ENCODE measurements at regions not wholly inside any gene's neighbourhood (a gene's known extent, or its start where the extent isn't known, plus 50 kb on each side); places are given as distances from the start of the nearest gene placed in this dataset.
"Not testable (repeated sequence)": the region's sequence is repeated elsewhere in the genome, so short reads cannot be mapped to it uniquely, and the experiment has no call there.

GRCh38 chr7:142668495-142668894 lies 80.8 kb upstream of the PRSS1 start:
- H3K4me3 ChIP-seq (ENCODE audit: low read length), result no peak overlapping the region
- no peak overlapping the region for H3K9ac ChIP-seq (ENCODE audit: low read length)
- no peaks in the 10 kb centered on the region for H3K4me1 ChIP-seq (ENCODE audit: control insufficient read depth, insufficient read depth, low read length)
- H3K9me3 ChIP-seq (ENCODE audit: control insufficient read depth, low read length), result no peaks in the 10 kb centered on the region
- no peaks in the 10 kb centered on the region for H3K36me3 ChIP-seq (ENCODE audit: control insufficient read depth, insufficient read depth, low read length)
- H3K27me3 ChIP-seq (ENCODE audit: control insufficient read depth, insufficient read depth, low read length), result no peaks in the 10 kb centered on the region

DNA sequence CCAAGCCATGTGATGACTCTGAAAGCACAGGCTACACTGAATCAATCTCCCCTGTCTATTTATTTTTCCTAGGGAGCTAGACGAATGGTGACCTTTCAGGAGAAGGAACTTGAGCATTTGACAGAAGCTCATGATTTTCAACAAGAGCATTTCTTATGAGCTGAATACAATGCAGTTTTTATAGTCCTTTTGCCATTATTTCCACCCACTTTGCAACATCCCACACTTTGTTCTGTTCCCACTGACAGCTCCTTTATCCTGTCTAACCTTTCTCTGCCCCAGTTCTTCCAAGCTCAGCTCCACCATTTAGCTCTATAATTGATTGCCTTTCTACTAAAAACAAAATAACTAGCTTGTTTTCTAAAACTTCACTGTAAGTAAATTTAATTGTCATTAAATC lies 91.9 kb upstream of the PRSS1 start:
- H3K9me3 ChIP-seq (ENCODE audit: control insufficient read depth, low read length), result no peaks in the 10 kb centered on the region
- no peaks in the 10 kb centered on the region for H3K36me3 ChIP-seq (ENCODE audit: control insufficient read depth, insufficient read depth, low read length)
- H3K27me3 ChIP-seq (ENCODE audit: control insufficient read depth, insufficient read depth, low read length), result no peaks in the 10 kb centered on the region
- no peak overlapping the region for H3K9ac ChIP-seq (ENCODE audit: low read length)
- H3K4me1 ChIP-seq (ENCODE audit: control insufficient read depth, insufficient read depth, low read length), result no peaks in the 10 kb centered on the region
- H3K4me3 ChIP-seq (ENCODE audit: low read length), result no peak overlapping the region

GRCh38 chr7:142654398-142654797 lies 94.9 kb upstream of the PRSS1 start:
- no peak overlapping the region for H3K9ac ChIP-seq (ENCODE audit: low read length)
- no peaks in the 10 kb centered on the region for H3K4me1 ChIP-seq (ENCODE audit: control insufficient read depth, insufficient read depth, low read length)
- H3K9me3 ChIP-seq (ENCODE audit: control insufficient read depth, low read length), result no peaks in the 10 kb centered on the region

DNA sequence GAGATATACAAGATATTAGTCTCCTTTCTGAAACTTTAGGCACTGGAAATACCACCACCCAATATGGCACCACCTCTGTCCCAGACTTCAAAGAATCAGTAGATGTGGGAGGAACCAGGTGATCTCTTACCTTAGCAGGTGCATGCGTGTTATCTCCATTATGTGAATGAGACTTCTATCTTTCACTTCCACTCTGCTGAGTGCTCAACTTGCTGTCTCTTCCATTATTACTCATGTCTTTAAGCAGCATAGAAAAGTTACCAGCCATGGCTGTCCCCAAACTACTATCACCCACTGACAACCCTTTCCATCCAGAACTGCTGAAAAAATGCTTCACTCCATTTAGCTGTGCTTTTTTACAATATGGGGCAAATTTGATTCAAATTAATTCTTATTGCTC lies 101.5 kb upstream of the PRSS1 start:
- H3K9ac ChIP-seq (ENCODE audit: low read length), result no peak overlapping the region
- no peaks in the 10 kb centered on the region for H3K36me3 ChIP-seq (ENCODE audit: control insufficient read depth, insufficient read depth, low read length)
- H3K4me1 ChIP-seq (ENCODE audit: control insufficient read depth, insufficient read depth, low read length), result no peaks in the 10 kb centered on the region
- no peaks in the 10 kb centered on the region for H3K27me3 ChIP-seq (ENCODE audit: control insufficient read depth, insufficient read depth, low read length)
- no peak overlapping the region for H3K4me3 ChIP-seq (ENCODE audit: low read length)
- H3K9me3 ChIP-seq (ENCODE audit: control insufficient read depth, low read length), result no peaks in the 10 kb centered on the region

More at GRCh38 chr7:142654398-142654797, 94.9 kb upstream of the PRSS1 start:
- no peaks in the 10 kb centered on the region for H3K36me3 ChIP-seq (ENCODE audit: control insufficient read depth, insufficient read depth, low read length)
- no peak overlapping the region for H3K4me3 ChIP-seq (ENCODE audit: low read length)
- no peaks in the 10 kb centered on the region for H3K27me3 ChIP-seq (ENCODE audit: control insufficient read depth, insufficient read depth, low read length)

DNA sequence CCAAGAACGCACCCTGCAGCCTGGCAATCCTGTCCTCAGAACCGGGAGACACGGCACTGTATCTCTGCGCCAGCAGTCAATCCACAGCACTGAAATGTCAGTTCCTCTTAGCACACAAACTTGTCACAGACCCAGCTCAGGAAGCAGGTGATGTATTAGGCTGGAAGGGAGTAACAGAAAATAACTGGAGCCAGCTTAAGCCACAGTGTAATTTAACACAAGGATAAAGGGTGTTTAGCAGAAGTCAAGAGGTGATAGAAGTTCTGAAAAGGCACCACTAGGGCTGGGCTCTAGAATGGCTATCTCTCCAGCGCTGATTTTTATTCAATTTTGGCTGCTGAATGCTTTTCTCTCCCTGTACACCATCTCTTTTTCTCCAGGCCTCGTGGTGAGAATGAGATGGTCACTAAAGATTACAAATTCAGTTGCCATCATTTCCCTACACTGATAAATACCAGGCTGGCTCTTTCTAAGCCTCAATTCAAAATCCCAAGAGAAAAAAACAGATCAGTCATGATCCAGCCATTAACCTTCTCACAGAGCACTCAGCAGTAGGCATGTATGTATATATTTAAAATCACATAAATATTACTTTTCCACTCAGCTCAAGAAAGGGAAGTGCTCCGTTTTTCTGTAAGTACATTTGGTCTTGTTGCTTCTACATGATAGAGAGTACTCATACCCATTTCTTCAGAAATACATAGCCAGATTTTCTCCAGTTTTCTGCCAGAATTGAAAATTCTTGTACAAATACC lies 102.7 kb upstream of the PRSS1 start:
- no peak overlapping the region for H3K4me3 ChIP-seq (ENCODE audit: low read length)
- no peak overlapping the region for H3K9ac ChIP-seq (ENCODE audit: low read length)
- H3K9me3 ChIP-seq (ENCODE audit: control insufficient read depth, low read length), result no peaks in the 10 kb centered on the region
- no peaks in the 10 kb centered on the region for H3K27me3 ChIP-seq (ENCODE audit: control insufficient read depth, insufficient read depth, low read length)
- H3K4me1 ChIP-seq (ENCODE audit: control insufficient read depth, insufficient read depth, low read length), result no peaks in the 10 kb centered on the region
- H3K36me3 ChIP-seq (ENCODE audit: control insufficient read depth, insufficient read depth, low read length), result no peaks in the 10 kb centered on the region

- no peaks in the 10 kb centered on the region for H3K27me3 ChIP-seq (ENCODE audit: control insufficient read depth, insufficient read depth, low read length)
- H3K36me3 ChIP-seq (ENCODE audit: control insufficient read depth, insufficient read depth, low read length), result no peaks in the 10 kb centered on the region
- no peak overlapping the region for H3K9ac ChIP-seq (ENCODE audit: low read length)
- no peaks in the 10 kb centered on the region for H3K4me1 ChIP-seq (ENCODE audit: control insufficient read depth, insufficient read depth, low read length)
- no peak overlapping the region for H3K4me3 ChIP-seq (ENCODE audit: low read length)
- no peaks in the 10 kb centered on the region for H3K9me3 ChIP-seq (ENCODE audit: control insufficient read depth, low read length)
Observed at GRCh38 chr7:142645777-142646176, 103.5 kb upstream of the PRSS1 start.

DNA sequence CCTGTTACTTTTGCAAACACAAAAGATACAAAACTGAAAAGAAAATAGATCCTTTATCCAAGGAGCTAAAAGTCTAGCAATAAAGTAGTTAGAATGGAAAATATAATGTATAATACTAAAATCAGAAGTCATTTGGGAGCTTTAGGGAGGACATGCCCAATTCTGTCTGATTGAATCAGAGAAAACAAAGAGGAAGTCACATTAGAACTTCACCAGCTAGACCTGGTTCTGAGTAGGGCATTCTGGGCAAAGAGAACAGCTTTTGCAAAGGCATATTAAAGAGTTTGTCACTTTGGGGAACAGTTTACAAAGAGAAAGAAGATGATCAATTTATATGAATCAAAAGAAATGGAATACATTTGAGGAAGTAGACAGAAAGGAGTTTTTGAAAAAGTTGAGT lies 107.0 kb upstream of the PRSS1 start:
- Histone ChIP-seq H3K4me1 (ENCODE audit: control insufficient read depth, insufficient read depth, low read length) (no peaks in the 10 kb centered on the region), H3K27me3 (ENCODE audit: control insufficient read depth, insufficient read depth, low read length) (no peaks in the 10 kb centered on the region), H3K4me3 (ENCODE audit: low read length) (no peak overlapping the region), H3K9ac (ENCODE audit: low read length) (no peak overlapping the region), H3K36me3 (ENCODE audit: control insufficient read depth, insufficient read depth, low read length) (no peaks in the 10 kb centered on the region), H3K9me3 (ENCODE audit: control insufficient read depth, low read length) (no peaks in the 10 kb centered on the region)

- not testable (repeated sequence) for H3K9ac ChIP-seq (ENCODE audit: low read length); H3K36me3 ChIP-seq (ENCODE audit: control insufficient read depth, insufficient read depth, low read length); H3K9me3 ChIP-seq (ENCODE audit: control insufficient read depth, low read length); H3K4me1 ChIP-seq (ENCODE audit: control insufficient read depth, insufficient read depth, low read length); H3K4me3 ChIP-seq (ENCODE audit: low read length); H3K27me3 ChIP-seq (ENCODE audit: control insufficient read depth, insufficient read depth, low read length)
Observed at GRCh38 chr7:142641252-142641651, 108.0 kb upstream of the PRSS1 start.

DNA sequence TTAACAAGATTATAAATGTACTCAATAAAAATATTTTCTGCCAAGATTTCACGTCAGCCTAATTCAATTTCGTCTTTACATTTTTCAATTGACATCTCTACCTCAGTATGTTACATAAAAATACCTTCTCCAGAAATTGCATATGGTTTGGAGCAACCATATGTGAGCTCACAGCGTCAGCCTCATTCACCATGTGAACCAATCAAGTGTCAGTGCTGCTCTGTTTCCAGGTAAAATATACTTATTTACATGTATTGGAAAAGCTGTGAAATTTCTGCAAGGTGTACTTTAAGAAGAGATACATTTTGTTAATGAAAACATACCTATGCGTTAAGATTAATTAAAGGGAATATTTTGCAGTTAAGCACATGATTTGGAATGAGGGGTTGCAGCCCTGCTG lies 110.7 kb upstream of the PRSS1 start:
- no peaks in the 10 kb centered on the region for H3K4me1 ChIP-seq (ENCODE audit: control insufficient read depth, insufficient read depth, low read length)
- no peaks in the 10 kb centered on the region for H3K27me3 ChIP-seq (ENCODE audit: control insufficient read depth, insufficient read depth, low read length)
- no peak overlapping the region for H3K4me3 ChIP-seq (ENCODE audit: low read length)

GRCh38 chr7:142637240-142637639 lies 112.0 kb upstream of the PRSS1 start:
- Histone ChIP-seq H3K4me3 (ENCODE audit: low read length) (no peak overlapping the region), H3K27me3 (ENCODE audit: control insufficient read depth, insufficient read depth, low read length) (no peaks in the 10 kb centered on the region), H3K36me3 (ENCODE audit: control insufficient read depth, insufficient read depth, low read length) (no peaks in the 10 kb centered on the region), H3K9ac (ENCODE audit: low read length) (no peak overlapping the region), H3K4me1 (ENCODE audit: control insufficient read depth, insufficient read depth, low read length) (no peaks in the 10 kb centered on the region), H3K9me3 (ENCODE audit: control insufficient read depth, low read length) (no peaks in the 10 kb centered on the region)

More for the DNA sequence above, 110.7 kb upstream of the PRSS1 start:
- H3K36me3 ChIP-seq (ENCODE audit: control insufficient read depth, insufficient read depth, low read length), result no peaks in the 10 kb centered on the region
- no peak overlapping the region for H3K9ac ChIP-seq (ENCODE audit: low read length)
- no peaks in the 10 kb centered on the region for H3K9me3 ChIP-seq (ENCODE audit: control insufficient read depth, low read length)

DNA sequence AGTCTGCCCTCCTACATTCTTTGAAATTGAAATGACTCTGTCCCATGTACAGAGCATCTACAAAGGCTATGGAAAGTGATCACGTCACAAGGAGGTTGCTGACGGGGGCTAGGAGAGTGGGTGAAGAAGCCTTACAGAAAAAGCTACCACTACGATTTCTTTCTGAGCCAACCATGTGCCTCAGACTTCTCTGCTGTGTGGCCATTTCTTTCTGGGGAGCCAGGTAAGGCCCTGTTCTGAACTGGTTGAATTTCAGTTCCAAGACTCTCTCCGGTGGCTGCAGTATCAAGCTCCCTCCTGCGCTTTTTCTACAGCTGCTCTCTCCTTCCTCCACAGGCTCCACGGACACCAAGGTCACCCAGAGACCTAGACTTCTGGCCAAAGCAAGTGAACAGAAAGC lies 112.5 kb upstream of the PRSS1 start:
- no peaks in the 10 kb centered on the region for H3K27me3 ChIP-seq (ENCODE audit: control insufficient read depth, insufficient read depth, low read length)
- H3K4me3 ChIP-seq (ENCODE audit: low read length), result no peak overlapping the region
- H3K36me3 ChIP-seq (ENCODE audit: control insufficient read depth, insufficient read depth, low read length), result no peaks in the 10 kb centered on the region
- no peaks in the 10 kb centered on the region for H3K4me1 ChIP-seq (ENCODE audit: control insufficient read depth, insufficient read depth, low read length)
- H3K9ac ChIP-seq (ENCODE audit: low read length), result no peak overlapping the region
- no peaks in the 10 kb centered on the region for H3K9me3 ChIP-seq (ENCODE audit: control insufficient read depth, low read length)

GRCh38 chr7:142636107-142636506 lies 113.2 kb upstream of the PRSS1 start:
- not testable (repeated sequence) for H3K4me1 ChIP-seq (ENCODE audit: control insufficient read depth, insufficient read depth, low read length); H3K4me3 ChIP-seq (ENCODE audit: low read length); H3K27me3 ChIP-seq (ENCODE audit: control insufficient read depth, insufficient read depth, low read length); H3K36me3 ChIP-seq (ENCODE audit: control insufficient read depth, insufficient read depth, low read length); H3K9me3 ChIP-seq (ENCODE audit: control insufficient read depth, low read length); H3K9ac ChIP-seq (ENCODE audit: low read length)
